ENCODE measurements at regions not wholly inside any gene's neighbourhood (a gene's known extent, or its start where the extent isn't known, plus 50 kb on each side); places are given as distances from the start of the nearest gene placed in this dataset.

DNA sequence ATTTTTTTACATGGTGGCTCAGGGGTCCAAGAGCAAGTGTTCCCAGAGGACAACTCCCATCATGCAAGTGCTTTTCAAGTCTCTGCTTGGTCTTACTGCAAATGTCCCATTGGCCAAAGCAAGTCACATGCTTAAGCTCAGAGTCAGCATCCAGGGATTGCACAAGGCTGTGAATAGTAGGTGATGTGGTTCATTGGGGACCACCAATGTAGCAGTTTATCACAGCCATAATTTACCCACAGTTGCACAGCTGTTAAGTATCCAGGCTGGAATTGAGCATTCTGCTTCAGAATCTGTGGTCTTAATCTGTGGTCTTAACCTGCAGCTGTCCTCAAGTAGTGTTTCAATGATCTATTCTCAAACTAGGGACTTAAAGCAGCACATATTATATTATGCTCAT lies 71.4 kb upstream of the PLCL2 start:
- peaks cover 27% of the 10 kb centered on the region for H3K4me1 Mint-ChIP-seq
- H3K4me3 Mint-ChIP-seq: no peak overlapping the region
- no peak overlapping the region for H3K27ac Mint-ChIP-seq
- intact Hi-C loops (cut with DNase I, micrococcal nuclease): no loop called here
- ATAC-seq (no peak), DNase-seq (no peak)
- H3K9me3 Mint-ChIP-seq (ENCODE audit: low read depth): no peaks in the 10 kb centered on the region
- POLR2A ChIA-PET: no interaction called here
- no peaks in the 10 kb centered on the region for H3K27me3 Mint-ChIP-seq
- CTCF ChIA-PET: no interaction called here
- no peaks in the 10 kb centered on the region for H3K36me3 Mint-ChIP-seq (ENCODE audit: low read depth)

DNA sequence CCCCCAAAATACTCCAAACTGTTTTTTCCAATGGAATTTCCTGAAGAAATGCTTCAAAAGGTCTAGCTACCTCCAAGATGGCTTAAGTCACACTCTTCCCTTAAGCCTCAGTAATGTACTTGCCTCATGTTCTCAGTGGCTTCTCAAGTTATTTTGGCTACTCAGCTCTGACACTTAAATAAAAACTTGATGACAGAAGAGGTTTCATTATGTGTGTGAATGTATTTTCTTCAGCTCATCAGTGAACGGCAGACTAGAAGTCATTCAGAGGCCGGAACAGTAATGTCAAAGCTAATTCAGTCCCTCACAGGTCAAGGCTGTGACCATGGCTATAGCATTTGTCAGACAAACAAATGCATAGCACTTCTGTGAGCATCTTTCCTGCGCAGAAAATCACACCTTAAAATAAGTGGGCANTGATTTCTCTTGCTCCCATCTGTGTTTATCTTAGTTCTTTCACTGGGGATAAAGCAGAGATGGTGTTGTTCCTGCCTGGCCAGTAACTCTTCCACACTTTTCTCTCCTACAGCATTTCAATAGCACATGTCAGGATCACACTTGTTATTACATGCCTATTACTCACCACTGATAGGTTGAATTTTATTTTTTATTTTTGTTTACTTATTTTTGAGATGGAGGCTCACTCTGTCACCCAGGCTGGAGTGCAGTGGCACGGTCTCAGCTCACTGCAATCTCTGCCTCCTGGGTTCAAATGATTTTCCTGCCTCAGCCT lies 68.5 kb upstream of the PLCL2 start:
- Mint-ChIP-seq H3K4me3 (no peak overlapping the region), H3K27ac (no peak overlapping the region), H3K36me3 (ENCODE audit: low read depth) (no peaks in the 10 kb centered on the region), H3K27me3 (no peaks in the 10 kb centered on the region), H3K9me3 (ENCODE audit: low read depth) (no peaks in the 10 kb centered on the region), H3K4me1 (peaks cover 20% of the 10 kb centered on the region)
- DNase-seq (no peak), ATAC-seq (peak; percentile 69)
- intact Hi-C loops (cut with DNase I, micrococcal nuclease): no loop called here
- POLR2A ChIA-PET: no interaction called here
- CTCF ChIA-PET: interaction anchor here (0.7 to 1.2 kb wide), 3 partner anchors 9 to 417 kb away, joined by 3 read pairs; no protein-coding TSS in a partner anchor

DNA sequence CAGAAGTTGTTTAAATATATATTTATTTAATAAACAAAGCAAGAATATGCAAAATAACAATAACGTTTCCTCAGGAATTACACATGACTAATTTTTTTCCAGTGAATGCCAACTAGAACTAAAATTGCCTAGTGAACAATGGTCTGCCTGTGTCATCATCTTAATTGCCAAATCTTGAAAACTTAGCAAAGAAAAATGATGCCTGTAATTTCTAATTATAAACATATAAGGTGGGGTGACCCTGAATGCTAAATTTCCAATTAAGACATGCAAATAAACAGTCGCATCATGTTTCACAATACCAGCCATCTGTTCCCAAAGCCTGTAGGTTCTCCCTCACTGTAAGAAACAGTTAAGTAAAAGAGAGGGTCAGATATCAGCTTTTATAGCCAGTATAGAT lies 67.6 kb upstream of the PLCL2 start:
- peaks cover 10% of the 10 kb centered on the region for H3K4me1 Mint-ChIP-seq
- H3K9me3 Mint-ChIP-seq (ENCODE audit: low read depth): no peaks in the 10 kb centered on the region
- ATAC-seq (no peak), DNase-seq (no peak)
- ChIA-PET POLR2A (no interaction called here), CTCF (no interaction called here)
- no peaks in the 10 kb centered on the region for H3K36me3 Mint-ChIP-seq (ENCODE audit: low read depth)
- no peak overlapping the region for H3K4me3 Mint-ChIP-seq
- H3K27me3 Mint-ChIP-seq: no peaks in the 10 kb centered on the region
- intact Hi-C loops (cut with DNase I, micrococcal nuclease): no loop called here
- H3K27ac Mint-ChIP-seq: no peak overlapping the region

DNA sequence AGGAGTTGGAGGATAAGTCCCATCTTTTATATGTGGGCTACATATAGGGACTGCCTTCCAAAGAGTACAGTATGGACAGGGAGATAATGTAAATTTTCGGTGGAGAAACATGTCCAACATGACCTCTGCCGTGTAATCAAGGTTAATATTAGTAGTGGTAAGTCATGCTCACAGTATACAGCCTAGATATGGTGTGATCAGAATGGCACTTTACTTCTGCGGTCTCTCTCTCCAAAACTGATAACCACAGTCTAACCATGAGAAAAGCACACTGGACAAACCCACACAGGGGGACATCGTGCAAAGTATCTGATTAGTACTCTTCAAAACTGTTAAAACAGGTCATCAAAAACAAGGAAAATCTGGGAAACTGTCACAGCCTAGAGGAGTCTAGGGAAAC lies 66.6 kb upstream of the PLCL2 start:
- POLR2A ChIA-PET: no interaction called here

DNA sequence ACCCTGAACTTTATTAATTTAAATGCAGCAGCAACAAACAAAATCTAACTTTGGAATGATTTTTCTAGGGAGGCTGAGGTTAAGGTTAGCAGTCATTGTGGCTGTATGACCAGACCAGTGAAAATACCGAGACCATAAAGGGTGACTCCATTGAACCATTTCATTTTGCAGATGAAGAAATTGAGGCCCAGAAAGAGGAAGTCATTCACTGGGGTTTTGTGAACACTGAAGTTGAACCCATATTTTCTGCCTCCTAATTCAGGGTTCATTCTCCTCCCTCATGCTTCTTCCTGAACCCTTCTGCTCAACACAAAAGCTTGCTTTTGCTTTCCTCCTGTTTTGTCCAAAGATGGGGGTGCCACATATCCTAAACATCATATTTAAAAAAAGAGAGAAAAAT lies 65.8 kb upstream of the PLCL2 start:
- Mint-ChIP-seq H3K27ac (no peak overlapping the region), H3K9me3 (ENCODE audit: low read depth) (no peaks in the 10 kb centered on the region), H3K27me3 (no peaks in the 10 kb centered on the region), H3K4me3 (no peak overlapping the region), H3K4me1 (peaks cover 15% of the 10 kb centered on the region), H3K36me3 (ENCODE audit: low read depth) (no peaks in the 10 kb centered on the region)
- ATAC-seq: no peak
- intact Hi-C loops (cut with DNase I, micrococcal nuclease): no loop called here
- POLR2A ChIA-PET: no interaction called here
- CTCF ChIA-PET: interaction anchor here (0.6 to 1.6 kb wide), 3 partner anchors 10 to 216 kb away, joined by 3 to 4 read pairs (median 3); no protein-coding TSS in a partner anchor
- DNase-seq: no peak

More for the DNA sequence above, 66.6 kb upstream of the PLCL2 start:
- H3K27ac Mint-ChIP-seq: no peak overlapping the region
- CTCF ChIA-PET: no interaction called here
- no peak for ATAC-seq
- H3K4me3 Mint-ChIP-seq: no peak overlapping the region
- intact Hi-C loops (cut with DNase I, micrococcal nuclease): no loop called here
- no peak for DNase-seq
- peaks cover 8% of the 10 kb centered on the region for H3K4me1 Mint-ChIP-seq
- no peaks in the 10 kb centered on the region for H3K36me3 Mint-ChIP-seq (ENCODE audit: low read depth)
- H3K27me3 Mint-ChIP-seq: no peaks in the 10 kb centered on the region
- H3K9me3 Mint-ChIP-seq (ENCODE audit: low read depth): no peaks in the 10 kb centered on the region

DNA sequence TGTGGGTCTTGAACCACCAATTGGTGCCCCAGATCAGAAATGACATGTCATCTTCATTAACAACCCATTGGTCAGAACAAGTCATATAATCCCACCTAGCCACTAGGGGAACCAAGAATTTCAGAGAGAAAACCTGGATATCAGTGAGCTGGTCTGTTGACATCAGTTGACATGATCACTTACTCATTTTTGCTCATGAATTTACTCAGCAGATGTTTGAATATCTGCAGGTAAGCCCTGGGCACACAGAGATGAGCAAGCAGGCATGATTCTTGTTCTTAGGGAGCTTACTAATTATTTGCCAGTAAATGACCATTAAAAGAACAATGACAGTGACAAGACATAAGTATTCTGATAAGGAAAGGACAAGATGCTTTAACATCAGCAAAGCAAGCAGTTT lies 64.3 kb upstream of the PLCL2 start:
- intact Hi-C loops (cut with DNase I, micrococcal nuclease): no loop called here
- Mint-ChIP-seq H3K9me3 (ENCODE audit: low read depth) (no peaks in the 10 kb centered on the region), H3K27me3 (no peaks in the 10 kb centered on the region), H3K27ac (no peak overlapping the region), H3K4me1 (peaks cover 25% of the 10 kb centered on the region), H3K4me3 (no peak overlapping the region), H3K36me3 (ENCODE audit: low read depth) (no peaks in the 10 kb centered on the region)
- POLR2A ChIA-PET: no interaction called here
- CTCF ChIA-PET: interaction anchor here (1.0 to 1.6 kb wide), 5 partner anchors 22 to 331 kb away, joined by 3 to 6 read pairs (median 3); no protein-coding TSS in a partner anchor
- ATAC-seq: peak; percentile 37
- DNase-seq: no peak

DNA sequence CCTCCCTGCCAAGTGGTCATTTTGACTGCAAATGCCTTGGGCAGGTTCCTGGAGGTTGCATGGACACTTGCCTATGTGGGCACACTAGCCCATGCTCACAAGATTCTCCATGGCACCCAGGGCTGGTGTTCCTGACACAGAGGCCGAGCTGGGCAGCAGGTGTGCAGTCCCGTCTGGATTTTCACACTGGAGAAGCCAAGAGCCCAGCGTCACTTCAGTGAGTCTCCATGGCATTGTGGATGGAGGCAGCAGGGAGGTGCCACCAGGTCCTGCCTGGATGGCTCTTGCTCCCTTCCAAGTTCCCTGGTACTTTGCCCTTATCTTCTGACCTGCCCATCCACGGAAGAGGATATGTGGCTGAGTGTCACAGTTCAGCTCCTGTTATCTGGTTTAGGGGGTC lies 63.7 kb upstream of the PLCL2 start:
- intact Hi-C loops (cut with DNase I, micrococcal nuclease): no loop called here
- H3K27ac Mint-ChIP-seq: no peak overlapping the region
- POLR2A ChIA-PET: interaction anchor here (0.5 kb wide), 1 partner anchor 208 kb away, joined by 5 read pairs; no protein-coding TSS in a partner anchor

DNA sequence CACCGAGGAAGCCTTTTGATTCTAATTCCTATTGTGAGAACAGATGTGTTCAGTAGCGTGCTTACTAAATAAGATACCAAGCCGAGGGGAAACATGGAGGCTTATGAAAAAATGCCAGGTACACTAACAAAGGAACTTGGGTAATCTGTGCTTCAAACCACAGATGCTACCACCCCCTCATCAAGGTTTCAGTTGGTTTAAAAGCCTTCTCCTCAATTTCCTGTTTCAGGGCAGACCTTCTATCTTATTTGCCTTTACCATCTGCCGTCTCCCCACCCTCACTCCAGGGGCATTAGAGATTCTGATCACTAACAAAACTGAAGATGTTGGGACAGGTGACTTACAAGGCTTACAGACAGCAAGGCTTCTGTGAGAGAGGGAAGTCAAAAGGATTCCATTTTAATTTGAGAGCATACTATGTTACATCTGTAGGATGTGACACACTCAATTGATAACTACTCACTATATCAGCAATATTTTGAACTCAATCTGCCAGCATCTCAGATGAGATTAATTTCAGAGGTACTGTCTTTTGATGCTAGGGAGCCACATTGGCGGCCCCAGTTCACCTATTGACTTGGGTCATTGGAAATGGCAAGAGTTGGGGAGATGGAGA lies 60.6 kb upstream of the PLCL2 start:
- intact Hi-C loops (cut with DNase I, micrococcal nuclease): loop anchor here (1.0 to 2.0 kb wide), 2 partner anchors 227 to 327 kb away; no protein-coding TSS in a partner anchor
- H3K27ac Mint-ChIP-seq: no peak overlapping the region
- peak; percentile 78 for ATAC-seq
- H3K36me3 Mint-ChIP-seq (ENCODE audit: low read depth): no peaks in the 10 kb centered on the region
- H3K27me3 Mint-ChIP-seq: no peaks in the 10 kb centered on the region
- DNase-seq: peak; percentile 42
- peaks cover 28% of the 10 kb centered on the region for H3K4me1 Mint-ChIP-seq
- no peak overlapping the region for H3K4me3 Mint-ChIP-seq
- no peaks in the 10 kb centered on the region for H3K9me3 Mint-ChIP-seq (ENCODE audit: low read depth)
- POLR2A ChIA-PET: no interaction called here
- CTCF ChIA-PET: interaction anchor here (1.0 kb wide), 2 partner anchors 400 to 410 kb away, joined by 3 read pairs; no protein-coding TSS in a partner anchor

More for the DNA sequence above, 63.7 kb upstream of the PLCL2 start:
- Mint-ChIP-seq H3K4me3 (no peak overlapping the region), H3K27me3 (no peaks in the 10 kb centered on the region), H3K4me1 (peaks cover 25% of the 10 kb centered on the region), H3K9me3 (ENCODE audit: low read depth) (no peaks in the 10 kb centered on the region), H3K36me3 (ENCODE audit: low read depth) (no peaks in the 10 kb centered on the region)
- ATAC-seq (no peak), DNase-seq (no peak)
- CTCF ChIA-PET: interaction anchor here (1.0 to 1.5 kb wide), 4 partner anchors 11 to 96 kb away, joined by 3 to 6 read pairs (median 3); no protein-coding TSS in a partner anchor

DNA sequence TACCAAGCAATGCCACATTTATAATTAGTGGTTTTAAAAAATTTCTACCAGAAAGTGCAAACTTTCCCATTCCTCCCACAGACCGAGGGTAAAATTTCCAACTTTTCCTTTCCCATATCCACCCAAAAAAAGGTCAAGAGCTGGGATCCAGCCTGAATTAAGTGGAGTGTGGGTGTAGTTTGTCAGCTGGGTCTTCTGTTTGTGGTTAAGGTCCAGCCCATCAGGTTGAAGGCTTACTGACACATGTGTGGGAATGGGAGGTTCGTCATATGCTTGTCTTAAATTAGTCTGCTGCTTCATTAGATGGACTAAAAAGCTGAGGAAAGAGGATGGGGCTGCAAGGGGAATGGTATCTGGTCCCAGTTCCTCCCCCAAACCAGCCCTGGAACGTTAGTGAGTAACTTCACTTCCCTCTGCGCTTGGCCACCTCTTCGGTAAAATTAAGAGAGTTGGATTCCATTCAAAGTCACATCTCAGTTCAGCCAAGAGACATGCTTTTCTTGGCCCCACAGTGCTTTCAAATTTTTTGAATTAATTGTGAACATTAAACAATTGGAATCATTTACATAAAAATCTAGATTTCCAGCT lies 59.0 kb upstream of the PLCL2 start:
- DNase-seq (no peak), ATAC-seq (no peak)
- CTCF ChIA-PET: no interaction called here
- no peaks in the 10 kb centered on the region for H3K36me3 Mint-ChIP-seq (ENCODE audit: low read depth)
- no peak overlapping the region for H3K4me3 Mint-ChIP-seq
- POLR2A ChIA-PET: no interaction called here
- H3K4me1 Mint-ChIP-seq: peaks cover 24% of the 10 kb centered on the region
- intact Hi-C loops (cut with DNase I, micrococcal nuclease): loop anchor here (2.0 to 5.0 kb wide), 2 partner anchors 202 to 229 kb away; no protein-coding TSS in a partner anchor
- H3K27me3 Mint-ChIP-seq: no peaks in the 10 kb centered on the region
- H3K27ac Mint-ChIP-seq: no peak overlapping the region
- no peaks in the 10 kb centered on the region for H3K9me3 Mint-ChIP-seq (ENCODE audit: low read depth)

DNA sequence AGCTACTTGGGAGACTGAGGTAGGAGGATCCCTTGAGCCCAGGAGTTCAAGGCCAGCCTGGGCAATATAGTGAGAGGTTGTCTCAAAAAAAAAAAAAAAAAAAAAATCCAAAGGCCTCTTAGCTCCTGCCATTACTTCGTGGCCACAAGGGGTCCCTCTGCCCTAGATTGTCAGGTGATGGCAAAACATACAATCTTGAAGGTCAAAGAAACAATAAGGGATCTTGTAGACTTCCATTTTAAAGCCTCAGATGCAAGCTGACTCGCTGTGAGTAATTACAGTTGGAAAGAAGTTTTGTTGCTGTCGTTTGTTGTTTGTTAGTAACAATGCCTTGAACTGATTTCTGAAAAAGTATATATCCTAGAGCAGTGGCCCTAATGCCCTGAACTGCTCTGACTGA lies 55.9 kb upstream of the PLCL2 start:
- ATAC-seq: peak; percentile 51
- H3K36me3 Mint-ChIP-seq (ENCODE audit: low read depth): no peaks in the 10 kb centered on the region
- CTCF ChIA-PET: interaction anchor here (0.6 to 3.2 kb wide), 10 partner anchors 14 to 785 kb away, joined by 3 to 16 read pairs (median 3); no protein-coding TSS in a partner anchor
- no peak overlapping the region for H3K4me3 Mint-ChIP-seq
- POLR2A ChIA-PET: interaction anchor here (0.6 kb wide), 1 partner anchor 191 kb away, joined by 3 read pairs; no protein-coding TSS in a partner anchor
- H3K4me1 Mint-ChIP-seq: peaks cover 16% of the 10 kb centered on the region
- no peaks in the 10 kb centered on the region for H3K9me3 Mint-ChIP-seq (ENCODE audit: low read depth)
- no peak overlapping the region for H3K27ac Mint-ChIP-seq
- peak; percentile 73 for DNase-seq
- no peaks in the 10 kb centered on the region for H3K27me3 Mint-ChIP-seq
- intact Hi-C loops (cut with DNase I, micrococcal nuclease): loop anchor here (1.0 to 5.0 kb wide), 5 partner anchors 198 to 584 kb away; no protein-coding TSS in a partner anchor

DNA sequence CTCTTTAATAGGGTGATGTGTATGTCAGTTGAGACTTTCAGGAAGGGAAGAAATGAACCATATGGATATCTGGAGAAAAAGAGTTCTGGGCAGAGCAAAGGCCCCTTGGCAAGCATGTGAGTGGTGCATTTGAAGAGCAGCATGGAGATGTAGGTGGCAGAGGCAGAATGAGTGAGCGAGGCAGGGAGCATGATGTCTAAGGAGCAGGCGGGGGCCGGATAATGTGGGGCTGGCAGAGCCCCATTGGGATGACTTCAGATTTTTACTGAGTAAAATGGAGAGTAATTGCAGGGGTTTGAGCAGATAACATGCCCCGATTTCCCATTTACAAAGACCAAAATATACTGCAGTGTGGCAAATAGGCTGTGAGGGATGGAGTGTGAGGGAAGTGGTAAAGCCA lies 52.9 kb upstream of the PLCL2 start:
- no peak for DNase-seq
- ChIA-PET CTCF (no interaction called here), POLR2A (no interaction called here)
- H3K27ac Mint-ChIP-seq: no peak overlapping the region
- H3K9me3 Mint-ChIP-seq (ENCODE audit: low read depth): no peaks in the 10 kb centered on the region
- no peak for ATAC-seq
- no peaks in the 10 kb centered on the region for H3K27me3 Mint-ChIP-seq
- no peaks in the 10 kb centered on the region for H3K36me3 Mint-ChIP-seq (ENCODE audit: low read depth)
- intact Hi-C loops (cut with DNase I, micrococcal nuclease): no loop called here
- peaks cover 4% of the 10 kb centered on the region for H3K4me1 Mint-ChIP-seq
- no peak overlapping the region for H3K4me3 Mint-ChIP-seq

All from activated CD4-positive, alpha-beta T cell treated with anti-CD3 and anti-CD28 coated beads for 36 hours (primary cell).